Lower lobe of right lung (tissue), 2 donors: ENCODE measurements at regions not wholly inside any gene's neighbourhood (a gene's known extent, or its start where the extent isn't known, plus 50 kb on each side); places are given as distances from the start of the nearest gene placed in this dataset.

ENCODE experiments used
- ATAC-seq, 2 donors: fragments of 200-7000 bp; cut with Tn5 transposase; one replicate each; pipeline ENCODE4 v1.9.1; 2020 to 2022; ENCODE audit warnings: mild to moderate bottlenecking in 2 of 2, moderate library complexity in 2 of 2
- DNase-seq: peaks from one replicate; pipeline ENCODE4 v3.0.0-alpha.2; 2020
- H3K27ac ChIP-seq: fragments of 200-600 bp; one replicate; pipeline ENCODE4 v1.8.0; 2022
- H3K27me3 ChIP-seq: fragments of 200-600 bp; one replicate; pipeline ENCODE4 v1.8.0; 2022; ENCODE audit warnings: low read depth
- H3K36me3 ChIP-seq: fragments of 200-600 bp; one replicate; pipeline ENCODE4 v1.8.0; 2022; ENCODE audit warnings: mild to moderate bottlenecking
- H3K4me1 ChIP-seq: fragments of 200-600 bp; one replicate; pipeline ENCODE4 v1.8.0; 2022
- H3K4me3 ChIP-seq: fragments of 200-600 bp; one replicate; pipeline ENCODE4 v1.8.0; 2022; ENCODE audit warnings: mild to moderate bottlenecking
- H3K9me3 ChIP-seq: fragments of 200-600 bp; one replicate; pipeline ENCODE4 v1.8.0; 2022
- intact Hi-C: fragments of 100-400 bp; cut with DNase I; formaldehyde crosslinking; loops from one replicate; pipeline ENCODE4 v1.11.0; 2022
- TF ChIP-seq, protein P1 (sequence below): fragments of 200-600 bp; IDR thresholded peaks from one replicate; pipeline ENCODE4 v1.8.0; 2022; ENCODE audit warnings: antibody characterized with exemption, mild to moderate bottlenecking
- donor health status: DM: no; HTN: yes; CAD: no; lungs with severe emphysema.

DNA sequence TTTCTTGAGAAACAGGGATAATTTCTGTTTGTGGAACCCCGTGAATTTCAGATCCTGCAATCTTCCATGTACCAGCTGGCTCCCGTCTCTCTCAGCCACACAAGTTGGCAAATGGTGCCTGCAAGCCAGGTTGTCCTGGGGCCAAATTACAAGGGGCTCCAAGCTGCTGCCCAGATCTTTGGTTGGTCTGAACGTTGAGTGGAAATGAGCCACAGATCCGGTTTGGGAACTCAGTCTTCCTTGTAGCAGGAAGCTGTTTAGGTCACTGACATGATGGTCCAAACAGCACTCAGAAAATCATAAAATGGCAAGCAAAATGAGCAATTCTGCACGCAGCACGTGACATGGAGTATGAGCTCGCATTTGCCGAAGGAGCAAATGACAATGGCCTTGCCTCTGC is 1496.4 kb downstream of the TBC1D22A start:
- Histone ChIP-seq H3K27ac (no peak overlapping the region), H3K4me3 (no peak overlapping the region), H3K27me3 (peaks cover 7% of the 10 kb centered on the region), H3K36me3 (no peaks in the 10 kb centered on the region), H3K9me3 (no peaks in the 10 kb centered on the region), H3K4me1 (peaks cover 30% of the 10 kb centered on the region)
- intact Hi-C loops: no loop called here
- TF ChIP-seq, protein P1, sequence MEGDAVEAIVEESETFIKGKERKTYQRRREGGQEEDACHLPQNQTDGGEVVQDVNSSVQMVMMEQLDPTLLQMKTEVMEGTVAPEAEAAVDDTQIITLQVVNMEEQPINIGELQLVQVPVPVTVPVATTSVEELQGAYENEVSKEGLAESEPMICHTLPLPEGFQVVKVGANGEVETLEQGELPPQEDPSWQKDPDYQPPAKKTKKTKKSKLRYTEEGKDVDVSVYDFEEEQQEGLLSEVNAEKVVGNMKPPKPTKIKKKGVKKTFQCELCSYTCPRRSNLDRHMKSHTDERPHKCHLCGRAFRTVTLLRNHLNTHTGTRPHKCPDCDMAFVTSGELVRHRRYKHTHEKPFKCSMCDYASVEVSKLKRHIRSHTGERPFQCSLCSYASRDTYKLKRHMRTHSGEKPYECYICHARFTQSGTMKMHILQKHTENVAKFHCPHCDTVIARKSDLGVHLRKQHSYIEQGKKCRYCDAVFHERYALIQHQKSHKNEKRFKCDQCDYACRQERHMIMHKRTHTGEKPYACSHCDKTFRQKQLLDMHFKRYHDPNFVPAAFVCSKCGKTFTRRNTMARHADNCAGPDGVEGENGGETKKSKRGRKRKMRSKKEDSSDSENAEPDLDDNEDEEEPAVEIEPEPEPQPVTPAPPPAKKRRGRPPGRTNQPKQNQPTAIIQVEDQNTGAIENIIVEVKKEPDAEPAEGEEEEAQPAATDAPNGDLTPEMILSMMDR: no peak
- ATAC-seq (no peak), DNase-seq (no peak)

DNA sequence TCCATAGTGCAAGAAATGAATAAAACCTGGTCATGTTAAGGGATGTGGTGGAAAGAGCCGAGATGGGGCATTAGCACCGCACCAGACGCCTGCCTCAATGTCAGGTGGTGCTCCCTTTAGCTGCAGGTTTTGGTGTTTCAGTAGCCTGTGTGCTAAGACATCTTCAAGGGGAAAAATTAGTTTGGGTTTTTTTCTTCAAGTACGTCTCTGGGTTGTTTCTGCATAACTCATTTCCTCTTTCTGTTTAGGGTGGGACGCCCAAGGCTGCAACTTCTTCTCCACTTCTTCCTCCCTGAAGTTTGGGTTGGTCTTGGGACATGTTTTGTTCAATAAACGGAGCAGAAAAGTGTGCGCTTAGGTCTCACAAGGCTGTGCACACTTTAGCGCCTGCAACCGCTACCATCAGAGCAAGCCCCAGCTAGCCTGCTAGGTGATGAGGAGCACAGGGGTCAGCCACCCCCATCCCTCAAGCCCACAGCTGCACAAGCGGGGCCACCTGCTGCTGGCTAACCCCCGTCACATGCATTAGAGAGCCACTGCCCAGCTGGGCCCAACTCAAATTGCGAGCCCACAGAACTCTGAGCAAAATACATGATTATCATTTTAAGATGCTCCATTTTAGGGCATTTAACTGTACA is 1495.7 kb downstream of the TBC1D22A start:
- Histone ChIP-seq H3K36me3 (no peaks in the 10 kb centered on the region), H3K27ac (no peak overlapping the region), H3K27me3 (peaks cover 13% of the 10 kb centered on the region), H3K4me3 (no peak overlapping the region), H3K4me1 (peaks cover 32% of the 10 kb centered on the region), H3K9me3 (no peaks in the 10 kb centered on the region)
- DNase-seq: no peak
- intact Hi-C loops: no loop called here
- TF ChIP-seq, protein P1: no peak
- ATAC-seq: no peak

DNA sequence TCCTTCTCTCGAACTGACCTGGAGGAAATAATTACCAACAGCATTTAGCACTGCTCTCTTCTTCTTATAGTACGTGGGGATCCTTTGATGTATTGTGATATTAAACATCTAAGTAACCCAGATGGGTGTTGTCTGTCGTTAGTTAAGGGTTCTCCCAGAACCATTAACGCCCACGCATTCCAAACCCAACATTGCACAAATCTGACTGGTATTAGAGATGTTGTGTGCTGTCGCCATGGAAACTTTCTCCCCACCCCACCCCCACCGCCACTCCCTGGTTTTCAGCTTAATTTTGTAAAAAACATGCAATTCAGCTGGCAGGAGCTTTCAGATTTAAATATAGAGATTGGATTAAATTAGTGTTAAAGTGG is 1495.2 kb downstream of the TBC1D22A start:
- intact Hi-C loops: no loop called here
- DNase-seq (no peak), ATAC-seq (peak; percentile 60 to 64)
- Histone ChIP-seq H3K9me3 (no peaks in the 10 kb centered on the region), H3K4me3 (no peak overlapping the region), H3K36me3 (no peaks in the 10 kb centered on the region), H3K27ac (no peak overlapping the region), H3K27me3 (peaks cover 14% of the 10 kb centered on the region), H3K4me1 (peaks cover 32% of the 10 kb centered on the region)
- TF ChIP-seq, protein P1: no peak

DNA sequence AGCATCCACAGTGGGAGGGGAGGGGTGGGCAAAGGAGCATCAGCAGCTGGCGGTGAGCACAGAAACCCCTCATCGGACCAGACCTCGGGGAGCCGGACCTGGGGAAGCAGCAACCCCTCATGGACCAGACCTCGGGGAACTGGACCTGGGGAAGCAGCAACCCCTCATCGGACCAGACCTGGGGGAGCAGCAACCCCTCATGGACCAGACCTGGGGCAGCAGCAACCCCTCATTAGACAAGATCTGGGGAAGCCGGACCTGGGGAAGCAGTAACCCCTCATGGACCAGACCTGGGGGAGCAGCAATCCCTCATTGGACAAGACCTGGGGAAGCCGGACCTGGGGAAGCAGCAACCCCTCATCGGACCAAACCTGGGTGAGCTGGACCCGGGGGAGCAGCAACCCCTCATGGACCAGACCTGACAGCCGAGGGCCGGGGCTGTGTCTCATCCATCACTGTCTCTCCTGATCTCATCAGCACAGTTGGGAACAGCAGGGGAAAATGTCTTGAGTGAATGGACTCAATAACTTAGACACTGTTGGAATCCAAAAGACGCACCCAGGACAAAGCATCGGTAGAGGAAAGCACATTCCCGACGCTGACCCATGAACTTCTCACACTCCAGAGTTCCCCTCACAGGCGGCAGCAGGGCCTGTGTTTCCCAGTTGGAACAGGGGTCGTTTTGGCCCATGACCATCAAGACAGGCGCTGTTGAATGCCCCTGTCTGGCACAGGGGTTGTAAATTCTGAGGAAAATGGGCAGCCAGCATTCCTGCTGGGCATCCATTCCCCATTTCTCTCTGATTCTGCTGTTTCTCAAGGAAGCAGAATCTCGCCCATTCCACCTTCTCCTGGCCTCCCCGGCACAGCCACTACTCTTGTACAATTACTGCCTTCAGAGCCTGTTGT is 1494.6 kb downstream of the TBC1D22A start:
- Histone ChIP-seq H3K9me3 (no peaks in the 10 kb centered on the region), H3K27me3 (peaks cover 14% of the 10 kb centered on the region), H3K27ac (no peak overlapping the region), H3K4me1 (peaks cover 32% of the 10 kb centered on the region), H3K4me3 (no peak overlapping the region), H3K36me3 (no peaks in the 10 kb centered on the region)
- ATAC-seq (no peak), DNase-seq (no peak)
- intact Hi-C loops: no loop called here
- TF ChIP-seq, protein P1: no peak

DNA sequence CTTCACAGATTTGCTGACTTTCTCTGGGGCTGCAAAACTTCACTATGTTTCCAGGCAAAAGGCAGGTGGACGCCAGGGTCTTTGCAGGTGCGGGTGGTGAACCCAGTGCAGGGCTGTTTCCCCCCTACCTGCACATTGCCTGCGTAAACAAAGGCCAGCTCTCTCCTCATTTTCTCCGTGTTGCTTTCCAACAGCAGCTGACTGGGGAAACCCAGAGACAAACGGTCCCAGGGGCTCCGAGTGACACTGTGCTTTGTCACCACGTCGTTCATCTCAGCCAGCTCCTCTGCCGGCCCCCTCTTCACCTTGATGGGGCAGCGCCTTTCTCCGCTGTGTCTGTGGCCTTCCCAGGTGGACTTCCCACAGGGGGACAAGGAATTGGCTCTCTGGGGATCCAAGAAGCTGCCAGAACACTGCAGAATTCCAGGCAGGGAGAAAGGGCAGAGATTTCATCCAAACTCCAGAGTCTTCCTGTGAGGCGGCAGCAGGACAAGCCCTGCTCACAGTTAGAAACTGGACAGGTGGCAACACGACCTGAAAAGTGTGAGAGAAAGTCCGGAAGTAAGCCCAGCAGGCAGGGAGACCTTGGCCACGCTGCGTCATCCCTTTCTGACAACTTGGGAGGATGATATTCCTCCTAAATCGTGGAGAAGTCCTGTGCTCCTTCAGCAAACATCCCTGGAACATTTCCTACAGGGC is 1493.7 kb downstream of the TBC1D22A start:
- H3K4me3 ChIP-seq: no peak overlapping the region
- TF ChIP-seq, protein P1: no peak
- no peak overlapping the region for H3K27ac ChIP-seq
- H3K27me3 ChIP-seq: peaks cover 14% of the 10 kb centered on the region
- H3K9me3 ChIP-seq: no peaks in the 10 kb centered on the region
- H3K36me3 ChIP-seq: no peaks in the 10 kb centered on the region
- intact Hi-C loops: no loop called here
- no peak for ATAC-seq
- DNase-seq: no peak
- H3K4me1 ChIP-seq: peaks cover 32% of the 10 kb centered on the region
